HG02571 (cell line): ENCODE measurements at regions not wholly inside any gene's neighbourhood (a gene's known extent, or its start where the extent isn't known, plus 50 kb on each side); places are given as distances from the start of the nearest gene placed in this dataset.
"Not testable (repeated sequence)": the region's sequence is repeated elsewhere in the genome, so short reads cannot be mapped to it uniquely, and the experiment has no call there.

Source experiments
- ATAC-seq: cut with Tn5 transposase; IDR thresholded peaks from one replicate; pipeline ENCODE4 v1.9.1; 2021; ENCODE audit warnings: mild to moderate bottlenecking, moderate library complexity; ENCODE audit not compliant: unreplicated experiment

DNA sequence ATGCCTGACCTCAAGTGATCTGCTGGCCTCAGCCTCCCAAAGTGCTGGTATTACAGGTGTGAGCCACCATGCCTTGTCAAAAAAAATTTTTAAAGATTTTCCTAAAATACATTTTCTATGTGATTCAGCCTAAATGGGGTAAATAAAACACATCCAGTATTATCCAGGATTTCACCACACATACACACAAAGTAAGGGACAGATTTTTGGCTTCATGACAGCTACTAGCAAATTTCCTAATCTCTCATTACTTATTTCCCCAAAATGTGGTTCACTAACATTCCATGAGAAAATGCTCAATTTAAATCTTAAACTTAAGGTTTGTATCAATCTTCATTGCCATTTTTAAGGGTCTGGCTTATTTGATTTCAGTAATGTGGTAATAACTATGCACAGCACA lies 348.5 kb upstream of the INTU start:
- no peak for ATAC-seq

DNA sequence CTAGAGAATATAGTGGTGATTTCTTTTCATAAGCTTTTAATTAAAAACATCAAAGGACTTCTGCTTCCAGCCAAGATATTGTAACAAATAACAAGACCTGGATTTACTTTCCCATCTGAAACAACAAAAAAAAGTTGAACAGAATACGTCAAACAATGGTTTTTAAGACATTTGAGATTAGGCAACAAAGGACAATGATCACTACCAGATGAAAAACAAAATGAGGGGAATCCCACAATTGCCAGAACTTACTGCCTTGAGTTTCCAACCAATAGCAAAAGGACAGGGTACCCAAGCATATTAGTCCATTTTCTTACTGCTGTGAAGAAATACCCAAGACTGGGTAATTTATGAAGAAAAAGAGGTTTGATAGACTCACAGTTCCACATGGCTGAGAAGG lies 341.4 kb upstream of the INTU start:
- no peak for ATAC-seq

DNA sequence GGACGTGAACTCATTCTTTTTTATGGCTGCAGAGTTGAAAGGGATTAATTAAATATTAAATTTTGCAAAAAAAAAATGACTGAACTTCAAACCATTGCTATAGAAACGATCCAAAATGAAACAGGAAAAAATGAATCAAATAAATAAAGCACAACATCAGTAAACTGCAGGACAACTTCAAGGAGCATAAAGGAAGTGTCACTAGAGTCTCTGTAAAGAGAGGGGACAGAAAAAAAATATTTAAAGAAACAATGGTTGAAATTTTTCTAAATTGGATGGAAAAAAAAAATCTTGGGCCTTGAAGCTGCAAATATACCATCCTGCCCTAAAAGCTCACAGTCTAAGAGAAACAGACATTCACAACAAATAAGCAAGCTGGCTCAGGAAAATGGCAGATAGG lies 339.3 kb upstream of the INTU start:
- no peak for ATAC-seq

DNA sequence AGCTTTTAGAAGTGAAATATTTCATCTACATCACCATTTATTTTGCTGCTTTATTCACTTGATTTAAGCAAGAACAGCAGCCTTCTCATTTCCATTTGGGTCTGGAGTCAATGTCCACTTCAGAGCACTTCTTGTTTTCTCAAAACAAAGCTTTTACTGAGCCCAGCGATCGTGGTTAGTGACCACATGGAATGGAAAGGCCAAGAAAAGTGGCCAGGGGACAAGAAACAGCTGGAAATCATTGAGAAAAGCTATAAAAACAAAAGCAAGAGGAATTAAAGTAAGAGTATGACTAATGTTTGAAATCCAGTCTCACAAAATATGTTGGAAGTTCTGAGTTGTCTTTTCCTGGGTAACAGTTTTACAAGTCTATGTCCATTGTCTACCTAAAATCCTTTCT lies 328.4 kb upstream of the INTU start:
- no peak for ATAC-seq

DNA sequence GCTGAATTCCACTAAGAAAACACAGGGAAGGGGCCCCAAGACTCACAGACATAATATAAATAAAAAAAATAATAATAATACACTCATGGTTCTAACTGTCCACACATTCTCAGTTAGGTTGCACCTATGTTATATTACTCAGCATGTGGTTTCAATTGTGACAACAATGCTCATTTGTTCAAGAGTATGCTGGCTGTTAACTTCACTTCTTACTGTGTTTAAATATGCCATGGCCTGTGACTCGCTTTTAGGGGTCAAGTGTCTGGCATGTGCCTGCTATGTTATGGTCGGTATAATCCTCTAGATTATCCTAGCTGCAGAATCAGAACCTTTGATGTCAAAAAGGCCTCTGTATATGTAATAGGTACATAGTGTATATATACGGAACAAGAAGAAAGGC lies 324.8 kb upstream of the INTU start:
- ATAC-seq: no peak

DNA sequence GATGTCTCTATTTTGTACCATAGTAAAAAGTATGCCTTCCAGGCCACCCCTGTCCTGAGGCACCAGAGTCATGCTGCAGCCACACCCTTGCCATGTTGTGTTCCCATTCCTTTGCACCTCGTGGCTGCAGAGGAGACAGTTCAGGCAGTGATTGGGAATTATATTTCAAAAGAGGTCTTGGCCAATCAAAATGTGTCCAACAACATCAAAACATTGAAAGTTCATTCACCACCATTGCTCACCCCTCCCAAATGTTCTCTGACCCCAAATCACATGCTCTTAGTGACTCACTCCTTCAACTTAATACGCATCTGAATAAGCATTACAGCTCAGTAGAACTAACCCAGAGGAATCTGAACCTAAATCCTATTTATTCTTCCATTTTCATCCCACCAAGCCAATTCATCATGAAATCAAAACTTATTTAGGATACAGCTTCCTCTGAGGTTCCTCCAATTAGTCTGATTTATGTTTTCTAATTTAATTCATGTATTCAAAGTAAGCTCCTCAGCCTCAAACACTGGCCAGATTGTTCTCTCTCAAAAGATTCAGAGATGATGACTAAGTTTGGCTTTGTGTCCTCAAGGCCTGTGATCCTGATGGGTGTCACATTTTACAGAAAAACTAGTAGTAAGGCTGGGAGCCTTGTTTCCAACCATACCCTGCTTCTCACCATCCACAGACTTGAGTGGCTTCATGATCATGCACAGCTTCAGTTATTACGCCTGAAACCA lies 323.2 kb upstream of the INTU start:
- no peak for ATAC-seq

DNA sequence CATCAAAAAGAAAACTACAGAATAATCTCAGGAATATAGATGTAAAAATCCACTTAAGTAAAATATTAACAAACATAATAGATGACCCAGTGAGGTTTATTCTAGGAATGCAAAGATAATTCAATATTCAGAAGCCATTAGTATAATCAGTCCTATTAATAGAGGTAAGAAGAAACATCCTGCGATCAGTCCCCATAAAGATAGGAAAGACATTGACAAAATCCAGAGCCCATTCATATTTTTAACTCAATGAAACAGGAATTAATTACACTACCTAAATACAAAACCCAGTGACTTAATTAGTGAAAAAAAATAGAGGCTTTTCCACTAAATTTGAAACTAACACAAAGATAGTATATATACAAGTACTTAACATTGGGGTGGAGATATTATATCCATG lies 321.4 kb upstream of the INTU start:
- no peak for ATAC-seq

DNA sequence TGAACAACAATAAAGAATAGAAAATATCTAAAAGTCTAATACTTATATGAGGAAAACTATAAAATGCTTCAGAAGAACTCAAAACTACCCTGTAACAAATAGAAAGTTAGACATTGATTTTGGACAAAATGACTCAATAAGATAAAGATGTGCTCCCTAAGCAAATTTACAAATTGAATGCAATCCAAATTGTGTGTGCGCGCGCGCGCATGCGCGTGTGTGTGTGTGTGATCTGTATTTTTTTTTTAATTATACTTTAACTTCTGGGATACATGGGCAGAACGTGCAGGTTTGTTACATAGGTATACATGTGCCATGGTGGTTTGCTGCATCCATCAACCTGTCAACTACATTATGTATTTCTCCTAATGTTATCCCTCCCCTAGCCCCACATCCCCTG lies 320.8 kb upstream of the INTU start:
- ATAC-seq: no peak

DNA sequence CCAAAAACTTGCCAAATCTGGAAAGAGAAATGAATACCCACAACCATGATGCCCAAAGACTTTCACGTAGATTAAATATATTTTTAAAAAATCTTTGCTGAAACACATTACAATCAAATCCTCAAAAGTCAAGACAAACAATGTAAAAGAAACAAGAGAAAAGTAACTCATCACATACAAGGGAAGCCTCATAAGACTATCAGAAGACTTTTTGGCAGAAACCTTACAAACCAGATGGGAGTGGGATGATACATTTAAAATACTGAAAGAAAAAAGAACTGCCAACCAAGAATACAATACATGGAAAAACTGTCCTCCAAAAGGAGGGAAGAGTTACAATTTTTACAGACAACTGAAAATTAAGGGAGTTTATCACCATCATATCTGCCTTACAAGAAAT lies 319.0 kb upstream of the INTU start:
- no peak for ATAC-seq

DNA sequence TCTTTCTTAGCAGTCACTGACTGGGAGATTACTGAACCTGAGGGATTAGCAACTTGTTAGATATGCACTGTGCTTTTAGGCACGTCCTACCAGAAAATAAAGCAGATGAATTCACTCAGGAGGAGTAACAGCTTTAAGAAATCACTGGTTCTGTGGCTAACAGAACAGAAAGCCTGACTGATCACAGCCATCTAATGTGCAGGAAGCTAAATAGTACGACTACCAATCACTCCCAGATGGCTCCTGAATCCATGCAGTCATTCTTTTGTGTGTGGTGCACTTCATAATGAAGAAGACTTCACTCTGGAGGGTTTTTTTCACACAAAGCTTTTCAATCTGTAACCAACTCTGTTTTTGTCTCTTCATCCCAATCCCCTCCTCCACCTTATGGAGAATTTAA lies 305.3 kb upstream of the INTU start:
- ATAC-seq: no peak

DNA sequence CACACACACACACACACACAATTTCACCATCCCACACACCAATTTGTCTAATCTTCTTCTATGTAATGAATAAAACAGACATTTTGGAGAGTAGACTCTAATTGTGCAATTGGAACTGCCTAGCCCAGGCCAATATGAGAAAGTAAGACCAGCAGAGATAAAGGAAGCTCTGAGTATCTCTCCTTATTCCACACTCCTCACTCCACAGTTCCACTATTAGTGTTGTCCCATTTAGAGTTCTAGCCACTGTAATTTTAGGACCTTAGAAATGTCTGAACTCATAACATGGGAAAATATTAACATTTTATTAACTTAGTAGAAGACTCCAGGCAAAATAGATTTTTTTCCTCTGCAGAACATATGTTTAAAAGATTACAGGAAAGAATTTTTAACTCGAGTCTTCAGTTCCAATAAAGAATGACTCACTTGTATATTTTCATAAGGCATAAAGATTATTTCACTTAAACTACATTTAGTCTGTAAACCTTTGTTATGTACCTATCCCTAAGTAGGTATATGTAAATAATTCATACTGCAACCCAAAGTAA lies 297.6 kb upstream of the INTU start:
- no peak for ATAC-seq

DNA sequence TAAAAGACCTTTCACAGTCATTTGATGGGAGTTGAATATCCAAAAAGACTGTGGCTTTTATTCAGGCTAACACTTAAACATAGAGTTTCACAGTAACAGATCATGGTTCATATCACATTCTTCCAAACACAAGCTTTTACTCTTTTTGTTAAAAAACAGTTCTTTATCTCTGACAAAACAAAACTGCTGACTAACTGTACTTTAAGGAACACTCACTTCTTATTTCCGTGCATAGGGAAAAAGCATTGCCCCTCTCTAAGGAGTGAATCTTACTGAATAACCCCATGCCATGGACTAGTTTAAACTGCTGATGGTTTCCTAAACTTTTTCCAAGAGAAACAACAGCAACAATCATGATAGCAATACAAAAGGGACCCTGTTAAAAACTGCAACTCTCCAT lies 297.0 kb upstream of the INTU start:
- no peak for ATAC-seq

DNA sequence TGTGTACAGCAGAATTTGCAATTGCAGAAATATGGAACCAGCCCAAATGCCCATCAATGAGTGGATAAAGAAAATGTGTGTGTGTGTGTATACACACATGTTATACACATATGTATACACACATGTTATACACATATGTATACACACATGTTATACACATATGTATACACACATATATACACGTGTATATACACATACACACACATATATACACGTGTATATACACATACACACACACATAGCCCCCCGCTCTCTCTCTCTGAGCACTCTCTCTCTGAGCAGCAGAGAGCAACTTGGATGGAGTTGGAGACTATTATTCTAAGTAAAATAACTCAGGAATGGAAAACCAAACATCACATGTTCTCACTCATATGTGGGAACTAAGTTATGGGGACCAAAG lies 289.6 kb upstream of the INTU start:
- ATAC-seq: not testable (repeated sequence)

DNA sequence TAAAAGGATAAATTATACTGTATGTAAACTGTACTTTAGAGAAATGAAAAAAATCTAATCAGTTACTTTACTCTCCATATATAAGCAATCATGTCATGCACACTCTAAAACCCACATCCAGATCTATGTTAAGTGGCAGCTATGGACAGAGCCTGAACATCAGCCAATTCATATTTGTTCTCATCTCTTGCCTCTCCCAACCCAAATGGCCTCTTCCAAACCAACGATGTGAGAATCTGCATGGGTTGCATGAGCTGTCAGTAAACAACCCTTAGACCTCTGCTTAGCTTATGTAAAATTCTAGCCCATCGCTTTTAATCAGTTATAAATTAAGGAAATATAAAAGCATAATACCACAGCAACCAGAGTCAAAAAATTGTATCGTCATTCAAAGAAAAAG lies 288.7 kb upstream of the INTU start:
- no peak for ATAC-seq

DNA sequence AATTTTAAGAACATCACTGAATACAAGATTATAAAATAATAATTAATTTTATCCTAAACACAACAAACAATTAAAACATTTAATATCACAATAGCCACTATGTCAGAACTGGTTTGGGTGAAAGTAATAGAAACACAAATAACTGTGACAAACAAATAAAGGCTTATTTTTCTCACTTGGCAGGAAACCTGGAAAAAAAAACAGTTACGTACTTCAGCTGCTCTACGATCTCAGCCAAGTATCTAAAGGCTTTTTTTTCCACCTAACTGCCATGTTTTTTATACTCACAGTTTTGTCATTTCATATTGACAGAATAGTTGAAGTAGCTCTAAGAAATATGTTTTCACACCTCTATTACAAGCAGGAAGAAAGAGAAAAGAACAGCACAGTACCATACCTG lies 284.8 kb upstream of the INTU start:
- no peak for ATAC-seq

DNA sequence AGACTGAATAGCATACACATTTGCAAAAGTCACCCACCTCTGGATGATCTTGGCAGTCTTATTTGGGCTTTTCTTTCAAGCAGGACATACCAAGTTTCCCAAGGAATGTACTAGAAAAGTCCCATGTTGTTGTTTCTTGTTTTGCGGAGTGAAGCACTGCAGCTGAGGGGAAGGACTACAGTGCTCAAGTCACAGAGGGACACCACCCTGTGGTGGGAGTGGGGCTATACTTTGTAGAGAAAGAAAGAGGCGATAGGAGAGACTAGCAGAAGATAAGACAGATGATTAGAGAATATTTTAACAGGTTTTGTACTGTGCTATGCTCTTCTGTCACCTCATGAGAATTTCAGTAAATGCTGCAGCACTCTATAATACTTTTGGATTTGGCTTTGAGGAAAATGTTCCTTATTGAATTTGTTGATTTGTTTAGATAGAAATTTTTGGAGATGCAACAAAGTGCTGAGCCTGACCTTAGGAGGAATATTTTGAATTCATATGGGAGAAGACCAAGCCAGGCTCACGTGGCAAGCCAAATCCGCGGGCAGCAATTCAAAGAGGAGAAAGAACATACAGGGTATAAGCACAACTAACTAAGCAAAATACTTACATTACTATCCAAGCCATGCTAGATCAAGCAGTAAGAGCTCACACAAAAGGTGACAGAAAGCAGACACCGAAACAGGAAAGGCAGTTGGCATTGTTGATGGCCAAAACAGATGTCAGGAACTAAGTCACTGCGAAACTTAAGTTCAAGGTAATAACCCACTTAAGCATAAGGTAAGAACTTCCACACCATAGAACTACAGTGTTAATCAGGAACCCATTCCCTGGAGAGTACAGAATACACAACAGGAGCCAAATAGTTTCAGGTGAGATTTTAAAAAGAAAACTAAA lies 280.3 kb upstream of the INTU start:
- ATAC-seq: no peak

DNA sequence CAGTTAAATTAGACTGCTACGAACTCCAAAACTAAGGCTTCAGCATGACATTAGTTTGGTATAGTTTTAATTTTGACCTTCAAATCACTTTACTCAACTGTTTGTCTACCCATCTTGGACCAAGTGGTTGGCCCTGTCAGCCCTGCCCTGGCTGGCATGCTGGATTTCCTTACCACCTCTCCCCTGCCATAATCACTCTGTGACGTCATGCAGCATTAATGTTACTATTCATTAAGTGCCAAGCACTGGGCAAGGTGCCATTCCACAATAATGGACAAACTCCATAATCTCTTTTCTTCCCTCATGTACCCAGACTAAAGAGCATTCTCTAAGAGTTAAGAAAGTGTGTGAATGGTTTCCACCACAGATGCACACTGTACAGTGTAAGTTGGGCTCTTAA lies 277.0 kb upstream of the INTU start:
- no peak for ATAC-seq

DNA sequence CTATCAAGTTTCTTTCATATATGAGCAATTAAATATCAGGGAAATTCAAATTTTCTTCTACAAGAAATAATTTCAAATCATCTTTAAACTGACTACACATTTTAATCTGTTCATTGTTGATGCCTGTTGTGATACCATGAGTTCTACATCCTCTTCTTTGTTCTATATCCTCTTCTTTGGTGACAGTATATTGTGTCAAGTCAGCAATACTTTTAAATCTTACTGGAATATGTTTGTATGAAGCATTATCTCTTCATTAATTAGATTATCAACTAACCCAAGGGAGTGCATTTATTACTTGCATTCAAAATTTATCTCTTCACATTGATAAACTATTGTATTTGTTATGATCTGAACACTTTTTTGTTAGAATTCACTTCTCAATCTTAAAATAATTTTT lies 275.0 kb upstream of the INTU start:
- ATAC-seq: no peak

DNA sequence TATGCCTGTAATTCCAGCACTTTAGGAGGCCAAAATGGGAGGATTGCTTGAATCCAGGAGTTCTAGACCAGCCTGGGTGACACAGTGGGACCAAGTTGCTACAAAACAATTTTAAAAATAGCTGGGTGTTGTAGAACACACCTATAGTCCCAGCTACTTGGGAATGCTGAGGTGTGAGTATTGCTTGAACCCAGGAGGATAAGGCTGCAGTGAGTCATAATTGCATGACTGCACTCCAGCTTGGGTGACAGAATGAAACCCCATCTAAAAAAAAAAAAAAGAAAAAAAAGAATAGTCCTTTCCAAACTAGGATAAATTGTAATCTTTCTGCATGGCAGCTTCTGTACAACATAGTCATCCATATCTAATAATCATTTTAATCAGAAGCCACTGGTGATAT lies 270.1 kb upstream of the INTU start:
- no peak for ATAC-seq

DNA sequence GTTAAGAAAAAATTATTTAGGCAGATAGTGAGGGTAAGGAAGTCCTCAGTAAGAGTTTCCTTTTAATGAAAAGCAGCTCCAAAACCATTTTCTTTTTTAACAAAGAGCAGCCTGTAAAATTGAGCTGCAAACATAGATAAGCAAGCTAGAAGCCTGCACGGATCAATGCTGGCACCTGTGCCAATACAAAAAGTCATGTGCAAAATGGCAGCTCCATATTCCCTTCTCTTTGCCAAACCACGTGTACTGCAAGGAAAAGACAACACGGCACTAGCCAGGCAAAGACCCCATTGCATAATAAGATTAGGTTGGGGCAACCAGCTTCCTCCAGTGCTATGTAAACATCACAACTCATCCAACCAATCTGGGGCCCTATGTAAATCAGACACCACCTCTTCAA lies 268.4 kb upstream of the INTU start:
- ATAC-seq: no peak

DNA sequence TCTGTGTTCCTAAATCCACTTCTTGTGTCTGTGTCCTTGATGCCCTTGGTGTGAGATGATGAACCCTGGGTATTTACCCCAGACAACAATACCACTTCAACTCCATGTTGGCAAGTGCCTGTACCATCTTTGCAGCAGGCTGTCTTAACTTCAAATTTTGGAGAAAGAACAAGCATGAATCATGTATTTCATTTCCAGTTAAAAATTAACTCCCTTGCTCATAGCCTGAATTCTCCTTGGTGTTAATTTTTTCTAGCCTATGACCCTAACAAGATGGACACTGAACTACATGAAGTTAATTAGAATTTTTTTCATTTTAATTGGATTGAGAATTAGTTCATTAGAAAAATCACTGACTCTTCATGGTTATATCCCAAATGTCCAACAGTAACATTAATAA lies 267.8 kb upstream of the INTU start:
- no peak for ATAC-seq

DNA sequence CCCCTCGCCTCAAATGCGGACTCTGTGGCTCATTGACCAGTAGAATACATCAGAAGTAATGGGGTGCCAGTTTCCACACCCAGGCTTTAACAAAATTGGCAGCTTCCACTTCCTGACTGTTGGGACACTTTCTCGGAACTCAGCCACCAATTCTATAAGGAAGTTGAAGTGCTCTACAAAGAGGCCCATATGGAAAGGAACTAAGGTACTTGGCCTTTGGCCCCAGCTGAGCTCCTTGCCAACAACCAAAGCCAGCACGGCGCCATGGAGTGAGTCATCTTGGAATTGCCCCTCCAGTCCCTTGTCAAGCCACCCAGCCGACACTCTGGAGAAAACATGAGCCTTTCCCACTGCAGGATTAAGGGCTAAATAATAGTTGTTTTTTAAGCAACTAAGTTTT lies 262.2 kb upstream of the INTU start:
- ATAC-seq: no peak
